ENCODE measurements at regions not wholly inside any gene's neighbourhood (a gene's known extent, or its start where the extent isn't known, plus 50 kb on each side); places are given as distances from the start of the nearest gene placed in this dataset.

DNA sequence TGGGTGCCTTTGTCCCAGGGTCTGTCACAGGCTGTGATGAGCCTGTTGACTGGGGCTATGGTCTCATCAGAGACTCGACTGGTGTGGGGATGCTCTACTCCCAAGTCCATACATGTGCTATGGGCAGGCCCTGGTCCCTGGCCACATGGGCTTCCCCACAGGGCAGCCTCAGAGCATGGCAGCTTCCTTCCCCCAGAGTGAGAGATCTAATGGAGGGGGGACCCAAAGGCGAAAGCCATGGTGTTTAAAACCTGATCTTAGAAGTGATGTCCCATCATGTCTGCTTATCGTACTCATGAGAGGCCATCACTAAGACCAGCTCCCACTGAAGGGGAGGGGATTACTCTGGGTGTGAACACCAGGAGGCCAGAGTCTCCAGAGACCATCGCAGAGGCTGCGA lies 279.0 kb upstream of the RTL1 start:
- TF ChIP-seq POLR2A (IDR thresholded peaks at IDR 0.05; ENCODE audit: low read depth, low read length): no peak
- TF ChIP-seq POLR2AphosphoS5 (IDR thresholded peaks at IDR 0.05; ENCODE audit: low read depth, low read length): no peak
- TF ChIP-seq TAF1 (IDR thresholded peaks at IDR 0.05; ENCODE audit: borderline replicate concordance, low read depth, low read length): no peak

Data from GM12892 (cell line).